ENCODE measurements at regions not wholly inside any gene's neighbourhood (a gene's known extent, or its start where the extent isn't known, plus 50 kb on each side); places are given as distances from the start of the nearest gene placed in this dataset.

GRCh38 chr13:26973946-26974345 lies 197.7 kb downstream of the USP12 start:
- H3K4me3 ChIP-seq (ENCODE audit: low read depth, low read length), result no peak overlapping the region
- TF ChIP-seq CTCF (IDR thresholded peaks at IDR 0.05; ENCODE audit: borderline replicate concordance, insufficient read depth, low read depth, low read length), result no peak

- H3K4me3 ChIP-seq (ENCODE audit: low read depth, low read length), result no peak overlapping the region
- no peak for TF ChIP-seq CTCF (IDR thresholded peaks at IDR 0.05; ENCODE audit: borderline replicate concordance, insufficient read depth, low read depth, low read length)
Observed at GRCh38 chr13:26973295-26973694, 198.3 kb downstream of the USP12 start.

- peak; percentile 48; the same call in 1 of the 2 replicates for TF ChIP-seq CTCF (IDR thresholded peaks at IDR 0.05; ENCODE audit: borderline replicate concordance, insufficient read depth, low read depth, low read length)
Observed at GRCh38 chr13:26971990-26972887, 199.4 kb downstream of the USP12 start.

DNA sequence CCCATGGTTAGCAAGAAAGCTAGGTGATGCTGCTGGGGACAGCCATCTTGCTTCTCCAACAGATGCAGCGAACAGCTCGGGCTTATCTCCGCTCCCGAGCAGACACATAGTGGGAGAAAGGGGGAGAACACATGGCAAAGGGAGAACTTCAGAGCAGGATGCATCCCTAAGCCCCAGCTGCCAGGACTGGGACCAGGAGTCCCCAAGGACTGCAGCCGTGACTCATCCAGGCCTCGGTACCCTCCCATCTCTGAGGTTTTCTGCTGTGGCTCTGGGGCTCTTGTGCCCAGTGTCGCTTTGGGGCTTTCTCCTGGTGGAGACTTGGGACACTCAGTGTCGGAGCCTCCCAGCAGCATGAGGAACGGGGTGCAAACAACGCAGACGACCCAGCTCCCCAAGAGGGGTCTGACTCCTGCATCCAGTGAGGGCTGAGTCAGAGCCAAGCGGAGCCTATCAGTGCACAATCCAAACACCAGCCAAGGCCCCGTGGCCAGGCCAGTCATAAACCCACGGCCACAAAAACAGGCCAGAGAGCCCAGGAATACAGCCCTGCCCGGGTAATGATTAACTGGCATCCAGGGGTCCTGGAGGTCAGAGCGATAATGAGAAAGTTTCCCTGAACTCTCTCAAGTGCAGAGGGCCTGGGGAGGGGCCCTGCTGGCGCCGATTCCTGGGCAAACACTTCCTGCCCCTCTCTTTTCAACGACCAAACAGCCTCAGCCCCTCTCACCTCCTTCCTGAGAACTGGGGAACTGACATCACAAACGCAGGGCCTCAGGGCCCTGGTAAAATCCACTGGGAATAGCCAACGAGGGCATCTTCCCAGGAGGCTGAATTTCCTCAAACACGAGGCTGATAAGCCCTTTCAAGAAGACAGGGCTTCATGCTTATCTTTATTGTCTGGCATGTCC lies 202.9 kb downstream of the USP12 start:
- H3K4me3 ChIP-seq (ENCODE audit: low read depth, low read length), result no peak overlapping the region

More at GRCh38 chr13:26971990-26972887, 199.4 kb downstream of the USP12 start:
- no peak overlapping the region for H3K4me3 ChIP-seq (ENCODE audit: low read depth, low read length)

GRCh38 chr13:26967119-26968038 lies 204.2 kb downstream of the USP12 start:
- no peak for TF ChIP-seq CTCF (IDR thresholded peaks at IDR 0.05; ENCODE audit: borderline replicate concordance, insufficient read depth, low read depth, low read length)
- H3K4me3 ChIP-seq (ENCODE audit: low read depth, low read length), result no peak overlapping the region

More for the DNA sequence above, 202.9 kb downstream of the USP12 start:
- TF ChIP-seq CTCF (IDR thresholded peaks at IDR 0.05; ENCODE audit: borderline replicate concordance, insufficient read depth, low read depth, low read length), result no peak

- no peak for TF ChIP-seq CTCF (IDR thresholded peaks at IDR 0.05; ENCODE audit: borderline replicate concordance, insufficient read depth, low read depth, low read length)
- H3K4me3 ChIP-seq (ENCODE audit: low read depth, low read length), result no peak overlapping the region
Observed at GRCh38 chr13:26966701-26967080, 204.9 kb downstream of the USP12 start.
